Breast epithelium (tissue), 3 donors: ENCODE measurements at regions not wholly inside any gene's neighbourhood (a gene's known extent, or its start where the extent isn't known, plus 50 kb on each side); places are given as distances from the start of the nearest gene placed in this dataset.

ENCODE experiments used
- POLR2A ChIP-seq: fragments of 450-650 bp; IDR thresholded peaks from one replicate; pipeline ENCODE4 v1.6.1; 2016; ENCODE audit warnings: antibody characterized with exemption, mild to moderate bottlenecking, moderate library complexity
- POLR2AphosphoS5 ChIP-seq, 3 donors: sonication (generic); formaldehyde crosslinking; IDR thresholded peaks; one replicate each; pipeline ENCODE4 v1.6.1; 2017; ENCODE audit warnings: antibody characterized with exemption in 3 of 3
- TF ChIP-seq, protein P1 (sequence below), 3 donors: fragments of 450-650 bp; IDR thresholded peaks; one replicate each; pipeline ENCODE4 v1.5.1; 2016 to 2017; ENCODE audit warnings: antibody characterized with exemption in 3 of 3, mild to moderate bottlenecking in 3 of 3, moderate library complexity in 3 of 3

DNA sequence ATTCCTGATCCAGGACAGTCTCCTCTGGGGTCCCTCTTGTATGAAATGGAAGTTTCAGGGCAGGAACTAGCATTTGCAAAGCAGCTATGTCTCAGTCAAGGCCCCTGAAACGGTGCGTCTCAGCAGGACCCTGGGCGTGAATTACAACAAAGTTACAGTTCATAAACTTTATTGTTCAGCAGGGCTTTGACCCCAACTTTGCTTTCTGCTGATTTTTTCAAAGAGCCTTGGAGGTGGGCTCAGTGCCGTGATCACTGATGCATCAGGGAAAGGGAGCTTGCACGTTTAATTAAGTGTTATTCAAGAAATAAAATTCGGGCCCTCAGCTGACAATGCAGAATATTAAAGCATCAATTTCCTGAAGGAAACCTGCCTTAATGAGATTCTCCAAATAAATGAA is 260.1 kb upstream of the C16orf82 start:
- TF ChIP-seq, protein P1, sequence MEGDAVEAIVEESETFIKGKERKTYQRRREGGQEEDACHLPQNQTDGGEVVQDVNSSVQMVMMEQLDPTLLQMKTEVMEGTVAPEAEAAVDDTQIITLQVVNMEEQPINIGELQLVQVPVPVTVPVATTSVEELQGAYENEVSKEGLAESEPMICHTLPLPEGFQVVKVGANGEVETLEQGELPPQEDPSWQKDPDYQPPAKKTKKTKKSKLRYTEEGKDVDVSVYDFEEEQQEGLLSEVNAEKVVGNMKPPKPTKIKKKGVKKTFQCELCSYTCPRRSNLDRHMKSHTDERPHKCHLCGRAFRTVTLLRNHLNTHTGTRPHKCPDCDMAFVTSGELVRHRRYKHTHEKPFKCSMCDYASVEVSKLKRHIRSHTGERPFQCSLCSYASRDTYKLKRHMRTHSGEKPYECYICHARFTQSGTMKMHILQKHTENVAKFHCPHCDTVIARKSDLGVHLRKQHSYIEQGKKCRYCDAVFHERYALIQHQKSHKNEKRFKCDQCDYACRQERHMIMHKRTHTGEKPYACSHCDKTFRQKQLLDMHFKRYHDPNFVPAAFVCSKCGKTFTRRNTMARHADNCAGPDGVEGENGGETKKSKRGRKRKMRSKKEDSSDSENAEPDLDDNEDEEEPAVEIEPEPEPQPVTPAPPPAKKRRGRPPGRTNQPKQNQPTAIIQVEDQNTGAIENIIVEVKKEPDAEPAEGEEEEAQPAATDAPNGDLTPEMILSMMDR (IDR thresholded peaks at IDR 0.05): no peak
- TF ChIP-seq POLR2A (no peak), POLR2AphosphoS5 (IDR thresholded peaks at IDR 0.05) (no peak)
